ENCODE measurements at regions not wholly inside any gene's neighbourhood (a gene's known extent, or its start where the extent isn't known, plus 50 kb on each side); places are given as distances from the start of the nearest gene placed in this dataset.

- no peak overlapping the region for H3K27ac Mint-ChIP-seq
- no peaks in the 10 kb centered on the region for H3K27me3 Mint-ChIP-seq
- no peaks in the 10 kb centered on the region for H3K4me1 Mint-ChIP-seq
- no peaks in the 10 kb centered on the region for H3K9me3 Mint-ChIP-seq
- H3K4me3 Mint-ChIP-seq: no peak overlapping the region
- no peaks in the 10 kb centered on the region for H3K36me3 Mint-ChIP-seq
Measured at GRCh38 chr2:217707131-217707611, 295.6 kb downstream of the TNS1 start.

- Mint-ChIP-seq H3K4me1 (no peaks in the 10 kb centered on the region), H3K9me3 (no peaks in the 10 kb centered on the region), H3K36me3 (no peaks in the 10 kb centered on the region)
Measured at GRCh38 chr2:217706513-217706912, 296.3 kb downstream of the TNS1 start.

GRCh38 chr2:217706095-217706494 lies 296.7 kb downstream of the TNS1 start:
- H3K4me1 Mint-ChIP-seq: no peaks in the 10 kb centered on the region
- H3K9me3 Mint-ChIP-seq: no peaks in the 10 kb centered on the region
- H3K27ac Mint-ChIP-seq: no peak overlapping the region
- H3K36me3 Mint-ChIP-seq: no peaks in the 10 kb centered on the region
- no peak overlapping the region for H3K4me3 Mint-ChIP-seq
- no peaks in the 10 kb centered on the region for H3K27me3 Mint-ChIP-seq

More at GRCh38 chr2:217706513-217706912, 296.3 kb downstream of the TNS1 start:
- no peak overlapping the region for H3K4me3 Mint-ChIP-seq
- H3K27me3 Mint-ChIP-seq: no peaks in the 10 kb centered on the region
- H3K27ac Mint-ChIP-seq: no peak overlapping the region

GRCh38 chr2:217705461-217705860 lies 297.3 kb downstream of the TNS1 start:
- H3K27ac Mint-ChIP-seq: no peak overlapping the region
- no peak overlapping the region for H3K4me3 Mint-ChIP-seq
- no peaks in the 10 kb centered on the region for H3K27me3 Mint-ChIP-seq
- H3K36me3 Mint-ChIP-seq: no peaks in the 10 kb centered on the region
- no peaks in the 10 kb centered on the region for H3K4me1 Mint-ChIP-seq
- H3K9me3 Mint-ChIP-seq: no peaks in the 10 kb centered on the region

- H3K27me3 Mint-ChIP-seq: no peaks in the 10 kb centered on the region
- H3K4me1 Mint-ChIP-seq: no peaks in the 10 kb centered on the region
- no peak overlapping the region for H3K4me3 Mint-ChIP-seq
- H3K27ac Mint-ChIP-seq: no peak overlapping the region
- H3K36me3 Mint-ChIP-seq: no peaks in the 10 kb centered on the region
- no peaks in the 10 kb centered on the region for H3K9me3 Mint-ChIP-seq
Measured at GRCh38 chr2:217703999-217704398, 298.8 kb downstream of the TNS1 start.

GRCh38 chr2:217703102-217703501 lies 299.7 kb downstream of the TNS1 start:
- Mint-ChIP-seq H3K4me3 (no peak overlapping the region), H3K27ac (no peak overlapping the region), H3K27me3 (no peaks in the 10 kb centered on the region), H3K36me3 (no peaks in the 10 kb centered on the region), H3K4me1 (no peaks in the 10 kb centered on the region), H3K9me3 (no peaks in the 10 kb centered on the region)

GRCh38 chr2:217701622-217702021 lies 301.2 kb downstream of the TNS1 start:
- Mint-ChIP-seq H3K27ac (no peak overlapping the region), H3K9me3 (no peaks in the 10 kb centered on the region)

GRCh38 chr2:217698691-217699090 lies 304.1 kb downstream of the TNS1 start:
- H3K9me3 Mint-ChIP-seq: no peaks in the 10 kb centered on the region
- H3K27ac Mint-ChIP-seq: no peak overlapping the region
- H3K36me3 Mint-ChIP-seq: peaks cover 3% of the 10 kb centered on the region
- H3K27me3 Mint-ChIP-seq: no peaks in the 10 kb centered on the region
- no peak overlapping the region for H3K4me3 Mint-ChIP-seq
- no peaks in the 10 kb centered on the region for H3K4me1 Mint-ChIP-seq

More at GRCh38 chr2:217701622-217702021, 301.2 kb downstream of the TNS1 start:
- H3K27me3 Mint-ChIP-seq: no peaks in the 10 kb centered on the region
- no peaks in the 10 kb centered on the region for H3K36me3 Mint-ChIP-seq
- no peak overlapping the region for H3K4me3 Mint-ChIP-seq
- no peaks in the 10 kb centered on the region for H3K4me1 Mint-ChIP-seq

GRCh38 chr2:217695033-217695520 lies 307.7 kb downstream of the TNS1 start:
- Mint-ChIP-seq H3K9me3 (no peaks in the 10 kb centered on the region), H3K36me3 (peaks cover 4% of the 10 kb centered on the region), H3K4me3 (no peak overlapping the region), H3K27me3 (no peaks in the 10 kb centered on the region), H3K27ac (no peak overlapping the region), H3K4me1 (no peaks in the 10 kb centered on the region)

- Mint-ChIP-seq H3K27ac (no peak overlapping the region), H3K27me3 (no peaks in the 10 kb centered on the region), H3K9me3 (no peaks in the 10 kb centered on the region), H3K36me3 (peaks cover 4% of the 10 kb centered on the region), H3K4me1 (no peaks in the 10 kb centered on the region), H3K4me3 (no peak overlapping the region)
Measured at GRCh38 chr2:217694291-217694690, 308.5 kb downstream of the TNS1 start.

- no peak overlapping the region for H3K4me3 Mint-ChIP-seq
- peaks cover 4% of the 10 kb centered on the region for H3K36me3 Mint-ChIP-seq
- H3K9me3 Mint-ChIP-seq: no peaks in the 10 kb centered on the region
- no peaks in the 10 kb centered on the region for H3K27me3 Mint-ChIP-seq
- no peaks in the 10 kb centered on the region for H3K4me1 Mint-ChIP-seq
- no peak overlapping the region for H3K27ac Mint-ChIP-seq
Measured at GRCh38 chr2:217693363-217693762, 309.4 kb downstream of the TNS1 start.

GRCh38 chr2:217691920-217692666 lies 310.7 kb downstream of the TNS1 start:
- H3K9me3 Mint-ChIP-seq: no peaks in the 10 kb centered on the region
- no peak overlapping the region for H3K27ac Mint-ChIP-seq
- H3K4me1 Mint-ChIP-seq: no peaks in the 10 kb centered on the region
- H3K4me3 Mint-ChIP-seq: no peak overlapping the region
- peaks cover 4% of the 10 kb centered on the region for H3K36me3 Mint-ChIP-seq
- peaks cover 1% of the 10 kb centered on the region for H3K27me3 Mint-ChIP-seq

- H3K4me1 Mint-ChIP-seq: no peaks in the 10 kb centered on the region
- H3K27ac Mint-ChIP-seq: no peak overlapping the region
- no peaks in the 10 kb centered on the region for H3K9me3 Mint-ChIP-seq
- no peak overlapping the region for H3K4me3 Mint-ChIP-seq
- H3K27me3 Mint-ChIP-seq: peaks cover 1% of the 10 kb centered on the region
- peaks cover 4% of the 10 kb centered on the region for H3K36me3 Mint-ChIP-seq
Measured at GRCh38 chr2:217691516-217691915, 311.3 kb downstream of the TNS1 start.

- Mint-ChIP-seq H3K36me3 (peaks cover 1% of the 10 kb centered on the region), H3K9me3 (no peaks in the 10 kb centered on the region), H3K4me1 (no peaks in the 10 kb centered on the region), H3K4me3 (no peak overlapping the region), H3K27me3 (peaks cover 1% of the 10 kb centered on the region), H3K27ac (no peak overlapping the region)
Measured at GRCh38 chr2:217689053-217689452, 313.7 kb downstream of the TNS1 start.

- peaks cover 1% of the 10 kb centered on the region for H3K27me3 Mint-ChIP-seq
- H3K9me3 Mint-ChIP-seq: no peaks in the 10 kb centered on the region
- no peaks in the 10 kb centered on the region for H3K36me3 Mint-ChIP-seq
- no peak overlapping the region for H3K4me3 Mint-ChIP-seq
- no peaks in the 10 kb centered on the region for H3K4me1 Mint-ChIP-seq
- H3K27ac Mint-ChIP-seq: no peak overlapping the region
Measured at GRCh38 chr2:217688494-217688893, 314.3 kb downstream of the TNS1 start.

GRCh38 chr2:217687771-217688170 lies 315.0 kb downstream of the TNS1 start:
- Mint-ChIP-seq H3K27me3 (peaks cover 1% of the 10 kb centered on the region), H3K27ac (no peak overlapping the region), H3K9me3 (no peaks in the 10 kb centered on the region), H3K4me1 (no peaks in the 10 kb centered on the region), H3K4me3 (no peak overlapping the region), H3K36me3 (no peaks in the 10 kb centered on the region)

GRCh38 chr2:217685255-217685605 lies 317.6 kb downstream of the TNS1 start:
- no peaks in the 10 kb centered on the region for H3K36me3 Mint-ChIP-seq
- peaks cover 1% of the 10 kb centered on the region for H3K27me3 Mint-ChIP-seq
- no peaks in the 10 kb centered on the region for H3K4me1 Mint-ChIP-seq
- H3K4me3 Mint-ChIP-seq: no peak overlapping the region
- H3K9me3 Mint-ChIP-seq: no peaks in the 10 kb centered on the region
- H3K27ac Mint-ChIP-seq: no peak overlapping the region

Measured in activated naive CD4-positive, alpha-beta T cell treated with anti-CD3 and anti-CD28 coated beads, Interleukin-2, amount 50 U/mL, for 24 hours (primary cell).